GM18858 (cell line): ENCODE measurements at regions not wholly inside any gene's neighbourhood (a gene's known extent, or its start where the extent isn't known, plus 50 kb on each side); places are given as distances from the start of the nearest gene placed in this dataset.

Experiments used
- ATAC-seq: cut with Tn5 transposase; IDR thresholded peaks from one replicate; pipeline ENCODE4 v1.9.1; 2021; ENCODE audit not compliant: unreplicated experiment

DNA sequence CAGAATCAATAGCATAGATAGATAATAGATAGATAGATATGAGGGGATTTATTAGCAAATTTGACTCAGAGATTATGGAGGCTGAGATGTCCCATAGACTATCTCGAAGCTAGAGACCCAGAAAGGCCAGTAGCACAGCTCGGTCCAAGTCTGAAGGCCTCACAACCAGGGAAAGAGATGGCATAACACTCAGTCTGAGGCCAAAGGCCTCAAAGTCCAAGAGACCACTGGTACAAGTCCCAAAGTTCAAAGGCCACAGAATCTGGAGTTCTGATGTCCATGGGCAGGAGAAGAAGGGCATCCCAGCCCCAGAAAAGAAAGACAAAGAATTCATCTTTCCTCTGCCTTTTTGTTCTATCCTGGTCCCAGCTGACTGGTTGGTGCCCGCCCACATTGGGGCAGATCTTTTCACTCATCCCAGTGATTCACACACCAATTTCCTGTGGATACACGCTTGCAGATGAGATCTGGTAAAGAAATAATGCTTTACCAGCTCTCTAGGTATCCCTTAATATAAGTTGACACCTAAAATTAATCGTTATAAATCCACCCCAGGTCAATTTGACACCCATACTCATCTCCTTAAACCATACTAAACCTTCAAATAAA lies 127.8 kb upstream of the FBN2 start:
- ATAC-seq: no peak

DNA sequence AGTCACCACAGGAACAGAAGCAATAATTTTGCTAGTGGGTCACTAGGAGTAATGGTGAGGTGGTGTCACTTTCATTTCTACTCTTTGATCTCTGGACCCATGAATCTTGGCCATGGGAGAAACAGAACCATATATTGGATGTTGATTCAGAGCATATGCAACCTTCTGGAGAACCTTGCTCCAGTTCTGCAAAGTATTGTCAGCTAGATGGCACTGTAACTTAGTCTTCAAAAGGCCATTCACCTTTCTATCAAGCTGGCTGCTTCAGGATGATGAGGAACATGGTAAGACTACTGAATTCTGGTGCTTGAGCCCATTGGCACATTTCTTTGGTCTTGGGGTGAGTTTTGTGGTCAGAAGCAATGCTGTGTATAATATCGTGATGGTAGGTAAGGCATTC lies 129.1 kb upstream of the FBN2 start:
- ATAC-seq: no peak

DNA sequence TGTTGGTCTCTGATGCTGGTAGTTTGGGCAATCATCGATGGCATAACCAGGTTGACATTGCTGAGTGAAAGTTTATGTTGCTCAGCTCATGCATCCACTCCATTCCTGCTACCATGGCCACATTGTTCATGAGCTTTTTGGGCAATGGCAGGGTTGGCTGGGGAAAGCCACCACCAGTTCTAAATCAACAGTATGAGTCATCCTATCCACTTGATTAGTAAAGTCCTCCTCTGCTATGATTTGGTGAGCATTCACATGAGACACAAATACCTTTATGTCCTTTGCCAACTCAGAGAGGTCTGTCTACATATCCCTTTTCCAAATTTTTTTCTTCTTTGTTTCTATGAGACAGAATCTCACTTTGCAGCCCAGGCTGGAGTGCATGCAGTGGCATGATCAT lies 129.7 kb upstream of the FBN2 start:
- ATAC-seq: no peak

DNA sequence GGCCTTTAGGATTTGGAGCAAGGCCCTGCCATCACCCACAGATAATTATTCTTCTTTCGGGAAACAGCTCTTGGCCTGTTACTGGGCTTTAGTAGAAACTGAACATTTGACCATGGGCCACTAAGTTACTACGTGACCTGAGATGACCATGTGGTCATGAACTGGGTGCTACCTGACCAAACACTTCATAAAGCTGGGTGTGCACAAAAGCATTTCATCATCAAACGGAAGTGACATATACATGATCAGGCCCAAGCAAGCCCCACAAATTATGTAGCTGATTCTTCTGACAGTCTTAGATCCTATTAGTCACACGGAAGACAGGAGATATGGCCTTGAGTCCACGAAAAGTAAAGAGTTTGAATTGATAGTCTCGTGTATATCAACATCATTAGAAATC lies 130.9 kb upstream of the FBN2 start:
- no peak for ATAC-seq

DNA sequence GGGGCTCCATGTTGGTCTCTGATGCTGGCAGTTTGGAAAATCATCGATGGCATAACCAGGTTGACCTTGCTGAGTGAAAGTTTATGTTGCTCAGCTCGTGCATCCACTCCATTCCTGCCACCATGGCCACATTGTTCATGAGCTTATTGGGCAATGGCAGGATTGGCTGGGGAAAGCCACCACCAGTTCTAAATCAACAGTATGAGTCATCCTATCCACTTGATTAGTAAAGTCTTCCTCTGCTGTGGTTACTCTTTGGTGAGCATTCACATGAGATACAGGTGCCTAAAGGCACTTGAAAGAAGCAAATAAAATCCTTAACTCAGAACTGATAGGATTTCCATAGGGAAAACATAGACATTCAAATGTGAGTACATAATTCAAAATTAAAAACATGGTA lies 131.8 kb upstream of the FBN2 start:
- ATAC-seq: peak; percentile 77

DNA sequence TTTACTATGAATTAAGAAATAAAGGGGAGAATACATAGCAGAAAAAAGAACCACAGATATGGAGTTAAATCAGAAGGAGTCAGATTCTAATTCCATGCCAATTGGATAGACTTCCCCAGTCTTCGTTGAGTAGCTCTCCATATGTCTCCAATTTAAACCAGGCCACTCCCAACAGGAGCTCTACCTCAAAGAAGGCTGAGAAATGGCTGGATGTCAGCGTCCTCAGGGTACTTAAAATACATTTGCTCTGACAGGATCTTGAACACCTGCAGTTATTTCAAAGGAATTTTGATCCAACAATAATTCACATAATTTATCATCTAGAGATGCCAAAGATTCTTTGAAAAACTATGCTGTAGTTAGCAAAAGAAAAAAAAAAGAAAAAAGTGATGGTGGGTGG lies 133.9 kb upstream of the FBN2 start:
- no peak for ATAC-seq

DNA sequence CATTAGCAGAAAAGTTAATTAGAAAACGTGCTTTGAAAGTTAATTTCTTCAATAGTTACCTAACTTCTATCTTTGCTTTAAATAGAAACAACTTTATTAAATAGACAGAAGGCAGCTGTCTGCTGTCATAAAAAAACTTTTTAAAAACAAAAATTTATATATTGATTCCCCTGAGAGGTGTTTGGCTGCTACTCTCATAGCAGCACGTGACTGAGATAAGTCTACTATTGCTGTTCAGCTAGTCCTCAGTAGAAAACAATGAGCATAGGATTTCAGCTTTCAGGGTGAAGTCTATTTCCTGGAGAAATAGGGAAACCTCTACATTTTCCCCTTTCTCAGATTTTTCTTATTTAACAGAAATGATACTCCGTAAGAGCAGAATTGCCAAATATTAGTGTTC lies 135.0 kb upstream of the FBN2 start:
- ATAC-seq: no peak

DNA sequence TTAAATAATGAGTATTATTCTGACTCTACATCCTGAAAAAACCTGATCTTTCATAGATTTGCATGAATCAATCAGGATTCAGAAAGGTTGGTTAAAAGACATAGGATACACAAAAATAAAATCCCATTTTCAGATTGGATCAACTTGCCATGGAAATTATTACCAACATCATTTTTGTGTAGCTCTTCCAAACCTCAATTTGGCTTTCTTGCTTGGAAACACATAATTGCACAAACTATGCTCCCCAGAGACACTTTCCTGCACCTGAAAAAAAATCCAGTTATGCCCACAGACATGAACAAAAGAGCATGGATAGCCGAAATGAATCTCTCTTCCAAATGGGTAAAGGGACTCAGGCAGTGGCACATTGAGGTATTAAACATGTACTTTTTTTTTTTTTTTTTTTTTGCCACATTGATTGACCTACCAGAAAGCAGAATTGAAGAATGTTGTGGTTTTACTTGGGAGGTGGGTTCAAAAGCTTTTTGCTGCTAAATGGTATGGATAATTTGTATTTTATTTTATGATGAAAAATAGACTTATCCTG lies 135.4 kb upstream of the FBN2 start:
- ATAC-seq: no peak

DNA sequence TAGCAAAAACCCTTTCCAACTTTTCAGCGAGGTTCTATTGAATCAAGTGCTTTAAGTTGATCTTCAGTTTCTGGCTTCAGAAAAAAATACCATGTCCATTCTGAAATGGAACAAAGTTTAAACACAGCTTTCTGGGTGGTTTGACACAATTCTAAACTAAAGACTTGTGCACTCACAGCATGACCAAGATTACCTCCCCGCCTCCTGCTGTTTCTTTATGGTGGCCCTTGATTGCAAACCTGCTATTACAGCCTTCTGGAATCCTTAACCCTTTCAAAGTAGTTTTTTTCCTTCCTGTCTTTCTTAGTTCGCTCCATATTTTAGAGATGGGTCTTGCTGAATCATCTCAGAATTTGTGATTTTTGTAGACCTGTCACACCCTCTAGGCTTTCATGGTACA lies 135.9 kb upstream of the FBN2 start:
- no peak for ATAC-seq

DNA sequence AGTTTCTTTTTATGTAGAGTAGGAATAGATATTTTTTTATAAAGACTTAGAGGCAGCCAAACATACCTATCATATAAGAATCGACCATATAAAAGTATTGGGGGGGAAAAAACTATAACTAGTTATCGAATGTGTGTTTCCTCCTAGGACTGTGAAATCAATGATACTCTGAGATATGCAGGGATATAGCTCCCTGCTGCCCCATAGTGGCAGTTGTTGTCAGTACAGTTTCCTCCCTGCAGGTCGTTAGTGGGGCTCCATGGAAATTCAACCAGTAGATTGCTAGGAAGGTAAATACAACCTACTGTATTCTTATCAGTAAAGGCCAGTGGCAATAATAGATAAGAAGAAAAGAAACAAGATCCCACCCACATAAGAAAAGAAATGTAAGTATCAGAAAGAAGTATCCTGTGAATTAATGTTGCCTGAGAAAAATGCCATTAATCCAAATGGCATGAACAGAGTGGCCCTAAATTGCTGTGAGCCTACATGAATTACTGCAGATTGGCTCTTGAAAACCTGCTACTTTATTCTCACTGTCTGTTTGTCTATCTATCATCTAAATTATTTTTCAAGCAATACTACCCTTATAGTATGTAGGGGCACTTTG lies 136.9 kb upstream of the FBN2 start:
- peak; percentile 71 for ATAC-seq

DNA sequence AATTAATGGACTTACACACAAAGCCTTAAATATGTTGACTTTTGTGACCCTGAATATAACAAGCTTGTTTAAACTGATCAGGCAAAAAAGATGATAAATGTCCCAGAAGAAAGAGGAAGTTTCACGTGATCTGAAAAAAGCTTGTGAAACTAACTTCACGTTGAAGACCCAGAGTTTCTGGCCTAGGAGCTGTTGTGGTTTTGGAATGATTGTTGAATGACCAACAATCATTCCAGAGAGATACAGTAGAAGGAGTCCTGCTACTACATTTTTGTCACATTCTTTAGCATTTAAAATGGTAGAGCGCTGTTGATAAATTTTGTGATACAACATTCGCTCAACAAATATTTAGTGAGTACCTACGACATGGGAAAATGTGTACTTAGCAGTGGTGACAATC lies 143.1 kb upstream of the FBN2 start:
- ATAC-seq: no peak

DNA sequence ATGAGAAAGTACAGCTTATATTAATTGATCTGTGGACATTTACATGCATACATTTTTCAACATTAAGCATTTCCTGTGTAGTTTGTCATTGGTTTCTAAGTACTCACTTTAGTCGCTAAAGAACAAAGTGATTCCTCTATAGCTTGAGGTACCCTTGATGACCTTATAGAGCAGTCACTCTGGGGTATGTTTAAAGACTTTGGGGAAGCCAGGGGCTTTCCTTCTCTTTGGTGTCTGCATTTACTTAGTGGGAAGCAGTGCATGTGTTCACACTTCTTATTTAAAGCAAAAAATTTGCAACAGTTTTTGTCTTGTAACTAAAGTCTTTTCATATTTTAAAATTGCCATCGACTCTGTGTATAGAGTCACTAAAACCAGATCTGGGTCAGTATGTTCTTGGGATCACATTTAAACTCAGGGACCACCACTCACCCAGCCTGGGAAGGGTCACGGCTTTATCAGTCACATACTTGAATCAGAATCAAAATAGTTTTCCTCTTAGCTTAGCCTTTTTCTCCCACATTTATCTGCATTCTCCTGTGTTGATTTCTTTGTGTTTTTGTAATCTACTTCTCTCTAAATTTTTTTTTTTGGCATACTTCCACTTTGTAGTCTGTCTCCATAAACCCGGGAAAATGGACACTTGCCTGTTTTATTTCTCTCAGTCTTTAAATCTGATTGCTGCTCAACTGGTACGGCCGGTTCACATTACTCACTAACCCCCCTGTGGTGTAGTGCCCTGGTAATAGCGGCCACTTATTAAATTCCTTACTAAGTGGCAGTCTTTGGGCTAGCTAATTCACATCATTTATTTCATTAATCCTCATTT lies 143.9 kb upstream of the FBN2 start:
- no peak for ATAC-seq

DNA sequence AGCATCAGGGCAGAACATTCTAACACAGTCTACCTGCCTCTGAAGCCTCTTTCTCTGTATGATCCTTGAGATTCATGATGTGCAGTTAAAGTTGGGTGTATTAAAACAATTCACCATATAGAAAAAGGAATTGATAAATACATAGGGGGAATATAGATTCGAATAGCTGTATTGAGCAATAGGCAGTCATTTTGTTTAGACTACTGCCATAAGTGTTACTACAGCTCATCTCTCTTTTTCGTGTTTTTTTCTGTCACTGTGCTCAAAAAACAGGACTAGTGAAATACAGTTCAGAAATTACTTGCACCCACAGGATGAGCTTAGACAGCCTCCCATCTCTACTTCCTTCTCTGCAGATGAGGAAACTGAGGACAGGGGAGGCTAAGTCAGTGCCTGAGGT lies 144.6 kb upstream of the FBN2 start:
- no peak for ATAC-seq

DNA sequence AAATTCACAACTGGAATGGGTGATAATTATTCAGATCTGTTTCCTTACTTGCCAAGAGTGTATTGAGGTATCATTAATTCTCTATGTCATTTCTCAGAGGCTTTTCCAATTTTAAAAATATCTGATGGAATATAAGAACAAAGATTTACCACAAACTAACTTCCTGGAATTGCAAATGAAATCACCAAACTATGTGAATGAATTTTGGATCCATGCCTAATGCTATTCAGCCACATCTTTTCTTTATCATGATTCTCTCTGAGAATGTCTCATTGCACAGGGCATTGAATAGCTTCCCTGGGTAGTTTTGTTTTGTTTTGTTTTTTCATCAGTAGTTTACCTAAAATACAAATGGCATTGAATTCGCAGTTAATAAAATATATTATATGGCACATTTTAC lies 146.9 kb upstream of the FBN2 start:
- ATAC-seq: no peak

DNA sequence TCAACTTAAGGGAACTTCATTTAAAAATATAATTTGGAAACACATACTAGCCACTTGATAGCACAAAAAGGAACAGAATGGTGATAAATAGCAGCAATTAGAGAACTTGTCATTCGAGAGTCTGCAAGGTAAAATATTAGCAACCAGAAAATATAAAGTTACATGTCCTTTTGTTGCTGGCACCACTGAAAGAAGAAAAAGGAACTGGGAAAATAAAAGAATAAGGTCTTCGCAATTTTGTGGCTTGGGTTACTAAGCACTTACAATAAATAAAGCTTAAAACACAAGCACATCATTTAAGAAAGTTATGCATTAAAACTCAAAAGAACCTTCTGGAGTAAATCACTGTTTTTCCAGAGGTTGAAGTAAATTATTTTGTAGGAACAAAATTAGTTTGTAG lies 149.9 kb upstream of the FBN2 start:
- ATAC-seq: no peak

DNA sequence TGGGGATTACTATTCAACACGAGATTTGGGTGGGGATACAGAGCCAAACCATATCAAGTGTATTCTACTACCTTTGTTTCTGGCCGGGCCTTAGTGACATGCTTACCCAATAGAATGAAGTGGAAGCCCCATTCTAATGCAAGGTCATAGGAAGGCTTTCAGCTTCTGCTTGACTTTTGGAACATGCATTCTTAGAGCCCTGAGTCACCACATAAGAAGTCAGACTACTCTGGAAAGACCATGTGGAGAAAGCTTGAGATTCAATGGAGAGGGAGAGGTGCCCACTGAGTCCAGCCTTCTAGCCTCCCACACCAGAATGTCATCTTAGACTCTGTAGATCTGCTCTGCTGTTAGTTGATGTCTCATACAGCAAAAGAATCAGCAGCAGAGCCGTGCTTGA lies 155.7 kb upstream of the FBN2 start:
- ATAC-seq: no peak

DNA sequence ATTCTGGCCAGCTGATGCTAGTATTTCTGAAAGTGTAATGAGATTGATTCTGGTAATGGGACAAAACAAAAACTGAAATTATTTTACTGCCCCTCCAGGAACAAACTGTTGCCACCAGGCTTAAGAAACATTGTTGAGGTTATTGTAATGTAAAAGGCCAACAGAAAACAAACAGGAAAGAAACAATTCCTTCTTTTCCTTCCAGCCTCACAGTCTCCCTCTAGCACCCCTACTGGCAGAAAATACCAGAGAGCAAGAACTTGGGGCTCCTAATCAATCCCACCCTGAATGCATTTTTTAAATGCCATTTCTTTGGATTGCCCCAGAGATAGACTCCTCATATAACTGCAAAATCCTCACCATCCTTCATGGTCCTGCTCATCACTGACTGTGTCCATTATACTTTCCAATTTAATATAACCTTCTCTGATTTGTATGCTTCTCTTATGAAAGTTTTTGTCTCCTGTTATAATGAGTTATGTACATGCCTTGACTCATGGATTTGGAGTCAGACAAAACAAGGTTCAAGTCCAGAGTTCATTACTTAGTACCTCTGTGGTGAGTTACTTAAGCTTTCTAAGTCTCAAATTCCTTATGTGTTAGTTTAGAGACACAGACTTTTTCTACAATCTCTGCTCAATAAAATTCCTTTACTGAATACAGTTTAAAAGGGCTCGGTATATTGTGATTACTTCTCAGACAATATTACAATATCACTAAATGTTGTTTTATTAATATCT lies 157.9 kb upstream of the FBN2 start:
- ATAC-seq: no peak

DNA sequence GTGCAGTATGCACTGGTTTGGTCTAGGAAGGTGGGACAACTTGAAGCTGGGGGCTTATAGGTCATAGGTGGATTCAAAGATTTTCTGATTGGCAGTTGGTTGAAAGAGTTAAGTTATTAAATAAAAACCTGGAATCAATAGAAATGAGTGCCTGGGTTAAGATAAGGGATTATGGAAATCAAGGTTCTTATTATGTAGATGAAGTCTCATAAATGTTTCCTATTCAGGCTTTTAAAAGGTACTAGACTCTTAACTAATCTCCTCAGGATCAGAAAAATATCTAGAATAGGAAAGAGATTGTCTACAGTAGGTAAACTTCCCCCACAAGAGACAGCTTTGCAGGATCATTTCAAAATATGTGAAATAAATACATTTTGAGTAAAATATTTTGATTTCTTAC lies 163.3 kb upstream of the FBN2 start:
- ATAC-seq: no peak

DNA sequence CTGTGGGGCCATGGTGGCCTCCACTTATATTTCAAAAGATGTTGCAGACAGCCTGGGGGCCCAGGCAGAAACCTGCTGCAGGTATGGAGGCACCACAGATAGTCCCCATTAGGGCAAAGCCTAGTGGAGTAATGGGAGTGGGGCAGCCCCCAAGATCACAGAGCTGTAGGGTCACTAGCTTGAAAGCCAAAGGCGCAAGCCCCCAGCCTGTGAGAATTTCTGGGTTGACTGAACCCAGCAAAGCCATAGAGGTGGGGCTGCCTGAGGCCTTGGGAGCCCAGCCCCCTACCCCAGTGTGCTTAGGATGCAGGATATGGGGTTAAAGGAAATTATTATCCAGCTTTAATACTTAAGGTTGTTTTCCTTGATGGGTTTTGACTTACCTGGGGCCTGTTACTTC lies 165.3 kb upstream of the FBN2 start:
- no peak for ATAC-seq

DNA sequence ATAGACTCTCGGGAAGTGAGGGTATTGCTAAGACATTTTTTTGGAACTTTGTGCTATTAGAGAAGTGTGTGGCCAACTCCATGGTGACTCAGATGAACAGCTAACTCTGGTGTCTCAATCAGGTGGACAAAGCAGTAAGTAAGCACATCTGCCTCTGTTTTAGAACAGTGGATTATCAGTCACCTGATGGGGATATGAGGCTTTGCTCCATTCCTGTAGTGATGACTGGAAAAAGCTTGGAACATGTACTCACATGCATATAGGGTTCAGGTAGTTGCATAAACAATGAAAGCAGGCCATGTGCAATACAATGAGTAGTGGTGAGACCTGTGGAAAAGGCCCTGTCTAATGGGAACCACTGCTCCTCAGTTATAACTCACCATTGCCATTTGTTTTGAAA lies 168.2 kb upstream of the FBN2 start:
- no peak for ATAC-seq

DNA sequence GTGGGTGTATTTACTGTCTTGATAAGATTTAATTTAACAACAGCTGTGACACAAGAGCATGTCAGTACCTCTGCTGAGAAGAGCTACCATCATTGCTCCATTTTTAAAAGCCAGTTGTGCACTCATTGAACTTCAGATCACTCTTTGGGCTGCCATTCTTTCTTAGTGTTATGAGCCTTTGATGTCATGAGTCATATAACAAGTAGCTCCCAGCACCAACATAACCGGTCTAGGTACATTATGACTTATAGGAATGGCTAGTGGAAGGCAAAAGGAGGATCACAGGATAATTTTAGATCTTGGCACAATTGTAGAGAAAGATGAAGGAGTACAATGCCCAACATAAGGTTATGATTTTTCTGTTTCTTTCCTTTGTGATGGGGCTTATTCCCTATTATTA lies 170.8 kb upstream of the FBN2 start:
- no peak for ATAC-seq

DNA sequence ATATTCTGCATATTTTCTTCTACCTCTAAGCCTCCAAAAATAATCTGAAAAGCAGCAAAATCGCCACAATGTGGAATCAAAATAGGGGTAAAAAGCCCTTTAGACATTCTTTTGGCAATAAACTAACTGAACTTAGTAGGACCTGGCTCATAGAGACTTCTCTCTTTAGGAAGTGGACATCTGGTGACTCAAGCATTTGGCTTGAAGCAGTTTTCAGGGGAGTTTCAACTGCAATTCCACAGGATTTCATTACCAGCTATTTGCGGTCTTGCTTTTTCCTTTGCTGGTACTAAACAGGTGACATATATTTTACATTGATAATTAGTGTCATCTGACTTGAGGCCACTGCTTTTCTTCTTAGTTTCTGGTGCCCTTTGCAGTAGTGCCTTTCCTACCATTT lies 173.2 kb upstream of the FBN2 start:
- no peak for ATAC-seq
